GM23248 (cell line): ENCODE measurements at regions not wholly inside any gene's neighbourhood (a gene's known extent, or its start where the extent isn't known, plus 50 kb on each side); places are given as distances from the start of the nearest gene placed in this dataset.

ENCODE experiments used
- DNase-seq: peaks from one replicate; pipeline ENCODE4 v3.0.0-alpha.2; 2015
- H2AFZ ChIP-seq: fragments of 200-600 bp; sonication (generic); 2 replicates; pipeline ENCODE4 v1.6.1; 2016; ENCODE audit warnings: antibody characterized with exemption
- H3F3A ChIP-seq: fragments of 200-600 bp; sonication (generic); 2 replicates; pipeline ENCODE4 v1.6.1; 2016; ENCODE audit warnings: mild to moderate bottlenecking, antibody characterized with exemption, mixed run types; ENCODE audit not compliant: insufficient read depth
- H3K27ac ChIP-seq: fragments of 200-600 bp; sonication (generic); 2 replicates; pipeline ENCODE4 v1.5.1; 2016; ENCODE audit warnings: mild to moderate bottlenecking
- H3K27me3 ChIP-seq: fragments of 200-600 bp; sonication (generic); replicated peaks from 2 replicates; pipeline ENCODE4 v1.6.1; 2016; ENCODE audit warnings: mild to moderate bottlenecking; ENCODE audit not compliant: insufficient read depth
- H3K36me3 ChIP-seq: fragments of 200-600 bp; sonication (generic); 2 replicates; pipeline ENCODE4 v1.6.1; 2016; ENCODE audit warnings: low read depth, mild to moderate bottlenecking
- H3K4me1 ChIP-seq: fragments of 200-600 bp; sonication (generic); 2 replicates; pipeline ENCODE4 v1.6.1; 2016; ENCODE audit warnings: mild to moderate bottlenecking; ENCODE audit not compliant: insufficient read depth
- H3K4me2 ChIP-seq: fragments of 200-600 bp; sonication (generic); one replicate; pipeline ENCODE4 v1.6.1; 2016; ENCODE audit warnings: mild to moderate bottlenecking; ENCODE audit not compliant: unreplicated experiment
- H3K4me3 ChIP-seq: fragments of 200-600 bp; sonication (generic); 2 replicates; pipeline ENCODE4 v1.5.1; 2016; ENCODE audit warnings: mild to moderate bottlenecking
- H3K79me2 ChIP-seq: fragments of 200-600 bp; sonication (generic); 2 replicates; pipeline ENCODE4 v1.6.1; 2016; ENCODE audit warnings: mild to moderate bottlenecking; ENCODE audit not compliant: insufficient read depth
- H3K9ac ChIP-seq: fragments of 200-600 bp; sonication (generic); 2 replicates; pipeline ENCODE4 v1.6.1; 2016; ENCODE audit warnings: mild to moderate bottlenecking
- H3K9me2 ChIP-seq: fragments of 200-600 bp; sonication (generic); 2 replicates; pipeline ENCODE4 v1.6.1; 2016; ENCODE audit warnings: mixed run types, mild to moderate bottlenecking, moderate library complexity; ENCODE audit not compliant: insufficient read depth
- H3K9me3 ChIP-seq: fragments of 200-600 bp; sonication (generic); one replicate; pipeline ENCODE4 v1.6.1; 2017; ENCODE audit warnings: low read depth
- H4K20me1 ChIP-seq: fragments of 200-600 bp; sonication (generic); 2 replicates; pipeline ENCODE4 v1.6.0; 2016; ENCODE audit not compliant: insufficient read depth
- EZH2 ChIP-seq: fragments of 200-600 bp; sonication (generic); IDR thresholded peaks from 2 replicates; pipeline ENCODE4 v1.6.1; 2018; ENCODE audit warnings: antibody characterized with exemption, mild to moderate bottlenecking; ENCODE audit not compliant: insufficient read depth, poor library complexity, severe bottlenecking
- EZH2phosphoT487 ChIP-seq: fragments of 200-600 bp; sonication (generic); IDR thresholded peaks from 2 replicates; pipeline ENCODE4 v1.6.1; 2018; ENCODE audit warnings: antibody characterized with exemption, moderate library complexity, mild to moderate bottlenecking, low read depth; ENCODE audit not compliant: insufficient read depth
- WGBS, 2 experiments: methylation state at CpG; one replicate each; pipeline ENCODE4 v1.1.6; 2015 to 2017; ENCODE audit warnings: low lambda C conversion rate in 2 of 2, low coverage in 1 of 2; ENCODE audit errors: missing lambda C conversion rate in 2 of 2; 5-methylcytosine and 5-hydroxymethylcytosine counted together
- in situ Hi-C: fragments of 300-500 bp; cut with MboI; formaldehyde crosslinking; loops from 2 replicates; pipeline ENCODE4 v1.15.0; 2020

GRCh38 chr13:100944791-100945345 lies 270.3 kb upstream of the TMTC4 start:
- H3K4me3 ChIP-seq: no peak overlapping the region
- no peak for DNase-seq
- no peaks in the 10 kb centered on the region for H3K9me3 ChIP-seq
- no peak overlapping the region for H3K27ac ChIP-seq
- no peak for TF ChIP-seq EZH2phosphoT487
- TF ChIP-seq EZH2: no peak
- H3K4me2 ChIP-seq: no peak overlapping the region
- no peaks in the 10 kb centered on the region for H3K4me1 ChIP-seq
- WGBS, 2 experiments: 41 to 46% methylated on average over 5 of the region's 5 CpGs
- no peaks in the 10 kb centered on the region for H3K27me3 ChIP-seq
- in situ Hi-C loops: no loop called here
- H3K79me2 ChIP-seq: no peaks in the 10 kb centered on the region
- no peak overlapping the region for H2AFZ ChIP-seq
- H3K9me2 ChIP-seq: no peaks in the 10 kb centered on the region
- no peak overlapping the region for H3K9ac ChIP-seq
- H3K36me3 ChIP-seq: no peaks in the 10 kb centered on the region
- no peaks in the 10 kb centered on the region for H3F3A ChIP-seq
- H4K20me1 ChIP-seq: no peaks in the 10 kb centered on the region

GRCh38 chr13:100942742-100943141 lies 268.1 kb upstream of the TMTC4 start:
- no peaks in the 10 kb centered on the region for H4K20me1 ChIP-seq

GRCh38 chr13:100941377-100942368 lies 267.1 kb upstream of the TMTC4 start:
- no peaks in the 10 kb centered on the region for H3K4me1 ChIP-seq
- WGBS, 2 experiments: 45 to 50% methylated on average over 10 of the region's 10 CpGs
- H3F3A ChIP-seq: no peaks in the 10 kb centered on the region
- in situ Hi-C loops: no loop called here
- H2AFZ ChIP-seq: no peak overlapping the region
- no peaks in the 10 kb centered on the region for H3K79me2 ChIP-seq
- H3K9me2 ChIP-seq: no peaks in the 10 kb centered on the region
- no peak overlapping the region for H3K4me3 ChIP-seq
- no peak overlapping the region for H3K4me2 ChIP-seq
- no peak for DNase-seq
- no peaks in the 10 kb centered on the region for H3K27me3 ChIP-seq
- TF ChIP-seq EZH2: no peak
- no peak for TF ChIP-seq EZH2phosphoT487
- no peak overlapping the region for H3K27ac ChIP-seq
- H4K20me1 ChIP-seq: no peaks in the 10 kb centered on the region
- H3K9ac ChIP-seq: no peak overlapping the region
- H3K9me3 ChIP-seq: no peaks in the 10 kb centered on the region
- H3K36me3 ChIP-seq: no peaks in the 10 kb centered on the region

More at GRCh38 chr13:100942742-100943141, 268.1 kb upstream of the TMTC4 start:
- no peaks in the 10 kb centered on the region for H3K9me3 ChIP-seq
- no peak for DNase-seq
- H3K9me2 ChIP-seq: no peaks in the 10 kb centered on the region
- no peak overlapping the region for H3K4me3 ChIP-seq
- no peak overlapping the region for H2AFZ ChIP-seq
- no peak overlapping the region for H3K27ac ChIP-seq
- H3K27me3 ChIP-seq: no peaks in the 10 kb centered on the region
- no peak for TF ChIP-seq EZH2phosphoT487
- no peaks in the 10 kb centered on the region for H3K79me2 ChIP-seq
- H3F3A ChIP-seq: no peaks in the 10 kb centered on the region
- no peak overlapping the region for H3K4me2 ChIP-seq
- in situ Hi-C loops: no loop called here
- H3K36me3 ChIP-seq: no peaks in the 10 kb centered on the region
- H3K9ac ChIP-seq: no peak overlapping the region
- no peaks in the 10 kb centered on the region for H3K4me1 ChIP-seq
- WGBS, 2 experiments: 31 to 33% methylated on average over 1 of the region's 1 CpG

GRCh38 chr13:100940658-100941057 lies 266.1 kb upstream of the TMTC4 start:
- no peak overlapping the region for H3K9ac ChIP-seq
- H3F3A ChIP-seq: no peaks in the 10 kb centered on the region
- no peaks in the 10 kb centered on the region for H3K4me1 ChIP-seq
- no peak overlapping the region for H3K4me2 ChIP-seq
- no peaks in the 10 kb centered on the region for H3K79me2 ChIP-seq
- no peaks in the 10 kb centered on the region; the same call in 1 of the 2 replicates for H3K27me3 ChIP-seq
- DNase-seq: no peak
- no peaks in the 10 kb centered on the region for H3K9me2 ChIP-seq
- no peak overlapping the region for H3K4me3 ChIP-seq
- H3K9me3 ChIP-seq: no peaks in the 10 kb centered on the region
- in situ Hi-C loops: no loop called here
- no peak overlapping the region for H2AFZ ChIP-seq
- H3K27ac ChIP-seq: no peak overlapping the region
- H3K36me3 ChIP-seq: no peaks in the 10 kb centered on the region
- WGBS, 2 experiments: 33 to 50% methylated on average over 4 of the region's 4 CpGs
- no peaks in the 10 kb centered on the region for H4K20me1 ChIP-seq
- TF ChIP-seq EZH2phosphoT487: no peak
- TF ChIP-seq EZH2: no peak
